Mesodermal cell (in vitro differentiated cells): ENCODE measurements at regions not wholly inside any gene's neighbourhood (a gene's known extent, or its start where the extent isn't known, plus 50 kb on each side); places are given as distances from the start of the nearest gene placed in this dataset.

ENCODE experiments used
- H3K27ac ChIP-seq: 2 replicates; pipeline ENCODE4 v1.7.0; 2013; ENCODE audit warnings: mild to moderate bottlenecking, low read depth, low read length, moderate library complexity; ENCODE audit not compliant: severe bottlenecking
- H3K36me3 ChIP-seq: 2 replicates; pipeline ENCODE4 v1.7.1; 2013; ENCODE audit warnings: mild to moderate bottlenecking, low read length, moderate library complexity; ENCODE audit not compliant: control insufficient read depth, insufficient read depth
- H3K4me1 ChIP-seq: one replicate; pipeline ENCODE4 v1.7.1; 2013; ENCODE audit warnings: mild to moderate bottlenecking, low read length; ENCODE audit not compliant: insufficient read depth, control insufficient read depth, poor library complexity, severe bottlenecking
- H3K4me3 ChIP-seq: 2 replicates; pipeline ENCODE4 v1.7.0; 2013; ENCODE audit warnings: low read length, control low read depth, mild to moderate bottlenecking; ENCODE audit not compliant: insufficient read depth, poor library complexity, severe bottlenecking; ENCODE audit errors: extremely low read depth
- H3K9me3 ChIP-seq: 2 replicates; pipeline ENCODE4 v1.7.1; 2013; ENCODE audit warnings: mild to moderate bottlenecking, low read length, moderate library complexity; ENCODE audit not compliant: control insufficient read depth
- WGBS, 2 experiments: methylation state at CpG; one replicate each; pipeline ENCODE4 v1.1.5; 2013; ENCODE audit warnings: missing lambda C conversion rate in 2 of 2; ENCODE audit not compliant: insufficient coverage in 2 of 2; 5-methylcytosine and 5-hydroxymethylcytosine counted together

DNA sequence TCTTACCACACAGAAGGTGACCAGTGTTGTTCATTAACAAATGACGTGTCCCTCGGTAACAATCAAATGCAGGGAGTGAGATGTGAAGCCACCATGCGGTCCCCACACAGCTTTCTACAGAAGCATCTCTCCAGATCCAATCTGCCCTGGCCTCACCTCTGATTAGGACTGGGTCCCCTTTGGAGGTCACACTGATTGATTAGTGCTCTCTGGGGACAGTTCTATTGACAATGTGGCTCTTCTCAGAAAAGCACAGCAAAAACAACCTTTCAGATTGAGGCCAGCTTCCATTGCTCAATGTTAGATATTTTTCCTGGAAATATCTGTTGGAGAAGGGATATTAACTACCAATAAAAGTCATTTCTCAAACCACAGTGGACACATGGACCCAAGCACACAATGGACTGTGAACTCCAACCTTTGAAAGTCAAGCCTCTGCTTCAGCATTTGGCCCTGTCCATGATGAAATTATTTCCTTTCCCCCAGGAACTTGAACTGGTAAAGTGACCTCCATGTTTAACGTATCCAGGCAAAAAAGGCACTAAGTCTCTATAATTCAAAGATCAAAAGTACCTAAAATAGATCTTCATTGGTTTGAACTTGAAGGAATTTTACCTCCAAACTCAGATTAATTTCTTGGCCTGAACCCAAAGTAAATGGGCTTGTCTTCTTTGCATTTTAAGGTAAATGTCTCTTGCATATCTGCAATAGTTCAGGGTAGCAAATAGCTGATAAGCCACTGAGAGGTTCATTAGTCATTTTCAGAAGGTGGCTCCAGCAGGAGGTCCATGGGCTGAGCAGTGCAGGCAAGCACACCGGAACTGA lies 118.5 kb downstream of the FOXA2 start:
- H3K9me3 ChIP-seq: no peaks in the 10 kb centered on the region
- H3K36me3 ChIP-seq: no peaks in the 10 kb centered on the region
- H3K4me3 ChIP-seq: no peak overlapping the region
- no peaks in the 10 kb centered on the region for H3K4me1 ChIP-seq
- WGBS, 2 experiments: 83% methylated on average over 2 of the region's 5 CpGs; no CpG with 5 or more reads in 1 of the 2 experiments
- no peak overlapping the region for H3K27ac ChIP-seq

DNA sequence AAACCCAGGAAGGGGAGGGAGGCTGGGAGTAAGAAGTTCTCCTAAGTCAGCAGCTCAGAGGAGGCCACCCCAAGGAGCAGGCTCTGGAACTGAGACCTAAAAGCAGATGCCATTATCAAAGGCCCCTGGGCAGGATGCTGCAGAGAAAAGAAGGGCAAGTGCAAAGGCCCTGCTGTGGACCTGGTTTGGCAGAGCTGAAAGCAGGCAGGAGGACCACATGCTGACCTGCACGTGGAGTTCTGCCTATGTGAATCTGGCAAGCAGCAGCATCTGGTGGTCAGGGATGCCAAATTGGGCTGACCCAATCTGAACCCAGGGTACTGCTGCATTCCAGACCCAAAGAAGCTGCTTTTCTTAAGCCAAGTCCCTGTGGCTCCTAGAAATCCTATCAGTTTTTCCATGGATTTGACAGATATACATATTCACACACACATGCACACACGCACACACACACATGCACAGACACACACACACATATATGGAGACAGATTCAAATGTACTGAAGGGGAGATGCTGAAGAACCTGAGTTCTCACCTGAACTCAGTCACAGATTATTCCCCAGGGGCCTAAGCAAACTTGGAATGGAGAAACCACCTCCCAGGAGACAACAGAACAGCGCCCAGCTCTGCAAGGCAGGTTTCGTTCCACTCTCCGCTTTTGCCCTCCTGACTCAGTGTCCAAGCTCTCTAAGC lies 119.9 kb downstream of the FOXA2 start:
- no peaks in the 10 kb centered on the region for H3K36me3 ChIP-seq
- 83% methylated on average over 3 to 4 of the region's 5 CpGs for WGBS, 2 experiments
- H3K9me3 ChIP-seq: no peaks in the 10 kb centered on the region
- H3K27ac ChIP-seq: no peak overlapping the region
- H3K4me3 ChIP-seq: no peak overlapping the region
- H3K4me1 ChIP-seq: no peaks in the 10 kb centered on the region

DNA sequence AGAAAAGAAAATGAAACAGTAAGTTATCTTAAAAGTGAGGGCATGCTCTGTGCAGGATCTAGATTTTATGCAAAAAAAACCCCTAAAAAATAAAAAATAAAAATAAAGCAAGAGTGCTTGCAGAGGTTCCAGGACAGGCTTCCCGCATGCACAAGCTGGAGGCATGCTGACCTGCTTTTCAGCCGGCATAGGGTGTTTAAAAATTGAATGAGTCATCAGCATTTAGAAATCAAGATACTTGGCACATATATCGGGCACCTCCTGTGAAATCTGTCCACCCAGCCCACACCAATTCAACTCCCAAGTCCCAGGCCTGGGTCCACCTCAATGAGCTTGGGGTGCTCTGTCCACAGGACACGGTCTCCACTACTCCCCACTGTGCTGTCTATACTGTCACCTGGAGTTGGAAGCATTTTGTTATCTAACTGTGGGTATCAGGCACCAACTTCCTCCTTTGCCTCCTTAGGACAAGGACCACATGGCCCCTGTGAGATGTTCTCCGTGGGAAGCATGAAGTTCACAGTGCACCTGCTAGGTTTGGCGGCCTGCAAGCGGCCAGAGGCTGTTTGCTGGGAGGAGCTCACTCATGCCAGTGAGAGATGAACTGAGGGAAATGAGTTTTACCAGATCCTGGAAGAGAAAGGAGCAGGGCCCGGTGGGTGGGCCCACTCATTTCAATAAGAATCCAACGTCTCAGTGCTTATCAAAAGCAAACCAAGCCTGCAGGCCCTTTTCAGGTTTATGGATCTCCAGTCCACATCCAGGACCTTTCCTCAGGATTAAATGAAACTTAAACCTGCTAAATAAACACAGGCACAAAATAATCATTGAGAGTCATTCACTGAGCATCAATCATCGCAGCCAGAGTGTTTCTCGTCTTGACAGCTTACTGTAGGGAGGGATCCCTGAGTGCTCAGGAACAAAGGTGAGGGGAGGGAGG lies 121.1 kb downstream of the FOXA2 start:
- H3K4me1 ChIP-seq: no peaks in the 10 kb centered on the region
- H3K27ac ChIP-seq: no peak overlapping the region
- no peaks in the 10 kb centered on the region for H3K9me3 ChIP-seq
- H3K36me3 ChIP-seq: no peaks in the 10 kb centered on the region
- no peak overlapping the region for H3K4me3 ChIP-seq
- WGBS, 2 experiments: 40 to 60% methylated on average over 4 to 8 of the region's 11 CpGs

DNA sequence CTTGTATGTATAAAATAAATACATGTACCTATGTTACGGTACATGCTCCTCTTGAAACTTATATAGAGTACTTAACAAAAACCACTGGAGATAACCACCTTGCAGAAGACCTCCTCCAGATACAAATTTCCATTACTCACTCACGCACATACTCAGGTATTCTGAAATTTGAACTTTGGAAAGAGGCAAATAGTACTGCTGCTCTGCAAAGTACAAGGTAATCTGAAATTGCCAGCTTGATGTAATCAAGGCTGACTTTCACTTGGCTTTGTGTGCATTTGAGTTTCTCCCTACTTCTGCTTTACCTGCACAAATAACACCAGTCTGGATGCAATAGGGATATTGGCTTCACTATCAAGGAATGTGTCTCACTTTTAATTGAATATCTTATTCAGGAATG lies 123.6 kb downstream of the FOXA2 start:
- Histone ChIP-seq H3K4me3 (no peak overlapping the region), H3K27ac (no peak overlapping the region), H3K9me3 (no peaks in the 10 kb centered on the region), H3K36me3 (no peaks in the 10 kb centered on the region), H3K4me1 (no peaks in the 10 kb centered on the region)
- WGBS, 2 experiments: no CpG with 5 or more reads among the region's 2 CpGs

DNA sequence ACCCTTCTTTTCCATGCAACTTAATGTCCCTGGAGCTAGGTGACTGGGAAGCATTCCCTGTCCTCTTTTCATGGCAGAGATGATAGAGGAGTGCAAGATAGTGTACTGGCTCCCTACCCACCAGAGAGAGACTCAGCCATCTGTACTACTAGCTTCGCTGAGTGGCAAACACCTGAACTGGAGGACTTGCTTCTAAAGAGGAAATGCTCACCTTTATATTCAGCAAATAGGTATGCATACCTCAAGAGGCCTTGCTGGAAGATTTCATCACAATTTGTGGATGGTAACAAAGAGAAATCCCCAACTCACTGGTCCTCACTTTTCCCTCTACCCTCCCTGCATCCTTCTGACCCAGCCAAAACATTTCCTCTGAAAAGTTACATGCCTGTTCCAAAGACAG lies 124.1 kb downstream of the FOXA2 start:
- H3K9me3 ChIP-seq: no peaks in the 10 kb centered on the region
- 67 to 100% methylated on average over 1 of the region's 1 CpG for WGBS, 2 experiments
- H3K36me3 ChIP-seq: no peaks in the 10 kb centered on the region
- no peak overlapping the region for H3K27ac ChIP-seq
- H3K4me1 ChIP-seq: no peaks in the 10 kb centered on the region
- no peak overlapping the region for H3K4me3 ChIP-seq

DNA sequence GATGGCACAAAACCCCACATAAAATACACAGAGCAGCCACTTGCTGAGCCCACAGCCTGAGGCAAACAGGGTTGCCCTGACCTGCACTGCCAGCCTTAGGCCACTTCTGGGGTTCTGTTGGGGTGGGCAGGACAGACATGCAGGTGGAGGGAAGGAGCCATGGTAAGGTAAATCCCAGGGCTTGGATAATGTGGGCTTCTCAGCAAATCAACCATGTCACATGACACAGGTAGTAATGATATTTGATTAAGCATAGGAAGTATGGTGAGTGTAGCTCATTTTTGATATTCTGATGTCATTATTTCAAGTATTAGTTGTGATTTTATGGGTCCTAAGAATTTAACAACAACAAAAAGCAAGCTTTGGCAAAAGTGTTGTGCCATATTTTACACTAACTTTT lies 124.6 kb downstream of the FOXA2 start:
- no peak overlapping the region for H3K27ac ChIP-seq
- H3K36me3 ChIP-seq: no peaks in the 10 kb centered on the region
- no peak overlapping the region for H3K4me3 ChIP-seq
- no peaks in the 10 kb centered on the region for H3K4me1 ChIP-seq
- H3K9me3 ChIP-seq: no peaks in the 10 kb centered on the region

DNA sequence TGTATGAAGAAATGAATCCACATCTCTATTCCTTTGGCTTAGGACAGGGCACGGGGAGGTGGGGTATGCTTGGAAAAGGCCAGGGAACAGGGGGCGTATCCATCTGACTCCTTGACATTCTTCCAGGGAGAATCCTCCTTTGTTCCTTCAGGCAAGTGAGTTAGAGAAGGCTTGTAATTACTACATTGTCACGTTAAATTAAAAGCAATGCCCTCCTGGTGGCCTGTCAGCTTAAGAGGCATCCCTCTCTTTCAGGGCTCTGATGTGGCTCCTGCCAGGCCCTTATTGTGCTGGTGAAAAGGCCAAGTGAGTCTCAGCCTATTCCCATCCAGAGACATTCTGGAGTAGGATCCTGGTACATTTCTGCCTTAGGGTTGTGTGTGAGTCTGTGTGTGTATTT lies 128.3 kb downstream of the FOXA2 start:
- no peak overlapping the region for H3K4me3 ChIP-seq
- no peak overlapping the region for H3K27ac ChIP-seq
- no peaks in the 10 kb centered on the region for H3K36me3 ChIP-seq
- H3K9me3 ChIP-seq: no peaks in the 10 kb centered on the region
- no peaks in the 10 kb centered on the region for H3K4me1 ChIP-seq
- WGBS, 2 experiments: 40% methylated on average over 1 of the region's 3 CpGs; no CpG with 5 or more reads in 1 of the 2 experiments

DNA sequence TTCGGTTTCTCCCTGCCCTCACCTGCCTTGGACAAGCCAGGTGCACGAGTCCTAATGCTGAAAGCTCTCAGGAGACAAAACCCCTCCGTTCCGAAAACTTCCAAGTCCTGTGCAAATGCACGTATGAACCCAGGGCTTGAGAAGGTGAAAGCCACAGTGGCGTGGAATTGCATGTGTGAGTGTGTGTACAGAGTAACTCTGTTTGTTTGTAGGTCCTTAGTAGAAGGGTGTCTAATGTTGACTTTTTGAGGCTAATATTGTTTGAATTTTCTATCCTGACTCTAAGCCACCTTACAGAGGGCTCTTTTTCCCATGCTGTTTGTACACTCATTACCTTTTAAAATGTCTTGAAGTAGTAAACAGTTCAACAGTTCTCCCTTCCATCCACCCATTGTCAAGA lies 129.1 kb downstream of the FOXA2 start:
- 72 to 73% methylated on average over 4 to 6 of the region's 6 CpGs for WGBS, 2 experiments

DNA sequence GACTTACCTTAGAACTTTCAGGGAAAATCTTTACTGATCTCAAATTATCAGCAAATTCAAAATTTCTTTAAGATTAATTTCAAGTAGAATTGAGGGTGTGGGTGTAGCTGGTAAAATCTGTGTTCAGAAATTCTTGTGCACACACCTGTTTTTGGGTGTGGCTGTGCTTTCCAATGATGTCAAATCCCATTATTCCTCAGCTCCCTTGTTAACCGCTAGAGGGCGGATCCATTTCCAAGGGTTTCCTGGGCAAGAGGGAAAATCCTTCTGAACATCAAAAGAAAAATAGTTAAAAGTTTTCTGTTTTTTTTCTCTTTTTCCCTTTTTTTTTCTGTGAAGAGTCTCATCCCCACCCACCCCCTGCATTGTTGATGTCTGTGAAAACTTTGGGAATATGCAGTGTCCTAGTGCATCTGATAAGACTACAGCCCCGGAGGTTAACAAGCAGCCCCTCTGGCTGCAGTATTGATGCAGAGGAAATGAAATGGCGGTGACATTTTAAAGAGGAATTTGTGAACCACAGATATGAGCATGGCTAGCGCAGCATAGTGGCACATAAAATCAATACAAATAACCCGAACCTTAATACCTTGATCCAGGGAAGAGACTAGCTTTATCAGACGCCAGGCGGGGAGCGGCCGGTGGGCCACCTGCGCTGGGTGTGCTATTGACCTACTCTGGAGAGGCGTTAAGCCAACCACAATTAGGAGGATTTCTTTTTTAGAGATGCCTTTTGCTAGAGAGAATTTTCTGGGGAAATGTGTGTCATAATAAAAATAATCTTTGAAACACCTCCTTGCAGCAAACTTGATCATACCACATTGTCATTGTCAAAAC lies 130.9 kb downstream of the FOXA2 start:
- Histone ChIP-seq H3K4me1 (no peaks in the 10 kb centered on the region), H3K27ac (no peak overlapping the region), H3K9me3 (no peaks in the 10 kb centered on the region), H3K36me3 (no peaks in the 10 kb centered on the region), H3K4me3 (no peak overlapping the region)
- WGBS, 2 experiments: 70 to 90% methylated on average over 4 of the region's 12 CpGs

More for the DNA sequence above, 129.1 kb downstream of the FOXA2 start:
- Histone ChIP-seq H3K27ac (no peak overlapping the region), H3K36me3 (no peaks in the 10 kb centered on the region), H3K4me3 (no peak overlapping the region), H3K9me3 (no peaks in the 10 kb centered on the region), H3K4me1 (no peaks in the 10 kb centered on the region)

DNA sequence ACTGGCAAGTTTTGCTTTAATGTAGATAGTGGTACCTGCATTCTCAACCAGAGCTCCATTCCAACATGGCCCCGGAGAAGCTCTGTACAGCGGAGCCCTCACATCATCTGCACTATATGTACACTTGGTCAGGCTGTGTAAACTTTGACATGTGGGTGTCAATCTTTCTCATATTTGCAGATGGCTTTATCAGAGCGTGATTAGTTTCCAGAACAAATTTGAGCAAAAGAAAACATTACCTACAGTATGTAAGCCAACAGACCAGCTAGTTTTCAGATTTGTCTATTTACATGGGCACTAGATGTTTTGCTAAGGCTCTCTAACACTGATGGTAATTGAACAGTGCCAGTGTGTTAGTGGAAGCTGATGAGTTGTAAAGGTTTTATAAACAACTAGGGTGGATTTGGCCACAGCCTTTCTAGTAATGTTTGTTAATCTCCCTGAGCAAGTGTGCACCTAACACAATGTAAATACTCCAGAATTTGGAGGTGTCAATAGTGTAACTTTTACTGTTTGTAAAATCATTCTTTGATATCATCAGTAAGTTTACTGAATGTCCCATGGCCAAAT lies 131.8 kb downstream of the FOXA2 start:
- Histone ChIP-seq H3K4me3 (no peak overlapping the region), H3K27ac (no peak overlapping the region), H3K9me3 (no peaks in the 10 kb centered on the region), H3K4me1 (no peaks in the 10 kb centered on the region), H3K36me3 (no peaks in the 10 kb centered on the region)
- 100% methylated on average over 1 of the region's 3 CpGs; no CpG with 5 or more reads in 1 of the 2 experiments for WGBS, 2 experiments
